Muscle layer of duodenum (tissue), 2 donors: ENCODE measurements at regions not wholly inside any gene's neighbourhood (a gene's known extent, or its start where the extent isn't known, plus 50 kb on each side); places are given as distances from the start of the nearest gene placed in this dataset.

Source experiments
- H3K27ac ChIP-seq: one replicate; pipeline ENCODE4 v1.7.0; 2013; ENCODE audit warnings: mild to moderate bottlenecking, low read length
- H3K27me3 ChIP-seq: one replicate; pipeline ENCODE4 v1.7.0; 2013; ENCODE audit warnings: low read depth, mild to moderate bottlenecking, control low read depth, low read length
- H3K36me3 ChIP-seq, 2 donors: one replicate each; pipeline ENCODE4 v1.7.0; 2013; ENCODE audit warnings: low read length in 2 of 2, control low read depth in 1 of 2, mild to moderate bottlenecking in 1 of 2; ENCODE audit not compliant: insufficient read depth in 2 of 2, control insufficient read depth in 1 of 2
- H3K4me1 ChIP-seq, 2 donors: one replicate each; pipeline ENCODE4 v1.7.0; 2013; ENCODE audit warnings: low read length in 2 of 2, mild to moderate bottlenecking in 2 of 2, control low read depth in 1 of 2, moderate library complexity in 1 of 2; ENCODE audit not compliant: insufficient read depth in 2 of 2, control insufficient read depth in 1 of 2
- H3K4me3 ChIP-seq, 2 donors: one replicate each; pipeline ENCODE4 v1.7.0; 2013; ENCODE audit warnings: low read length in 2 of 2, low read depth in 1 of 2, mild to moderate bottlenecking in 1 of 2
- H3K9me3 ChIP-seq, 2 donors: one replicate each; pipeline ENCODE4 v1.7.0; 2013; ENCODE audit warnings: low read length in 2 of 2, control low read depth in 1 of 2, mild to moderate bottlenecking in 1 of 2; ENCODE audit not compliant: control insufficient read depth in 1 of 2
- donor health status: healthy.

DNA sequence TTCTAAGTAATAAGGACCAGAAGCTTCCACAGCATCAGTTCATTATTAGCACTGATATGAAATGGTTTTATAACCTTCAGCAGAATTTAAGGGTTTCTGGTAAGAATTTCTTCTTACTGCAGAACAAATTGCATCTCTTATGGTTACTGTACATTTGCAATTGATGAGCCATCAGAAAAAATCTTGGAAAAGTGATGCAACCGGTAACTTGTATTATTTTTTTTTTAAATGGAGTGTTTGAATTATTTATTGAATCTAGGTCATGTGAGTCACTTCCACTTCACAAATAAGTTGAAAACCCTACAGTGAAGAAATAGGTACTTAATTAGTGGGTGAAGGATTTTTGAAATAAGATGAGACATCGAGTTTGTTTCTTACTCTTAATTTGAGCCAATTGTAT is 786.0 kb downstream of the TUSC7 start:
- Histone ChIP-seq H3K4me1 (no peaks in the 10 kb centered on the region), H3K36me3 (no peaks in the 10 kb centered on the region), H3K9me3 (no peaks in the 10 kb centered on the region), H3K4me3 (no peak overlapping the region), H3K27me3 (no peaks in the 10 kb centered on the region), H3K27ac (no peak overlapping the region)

DNA sequence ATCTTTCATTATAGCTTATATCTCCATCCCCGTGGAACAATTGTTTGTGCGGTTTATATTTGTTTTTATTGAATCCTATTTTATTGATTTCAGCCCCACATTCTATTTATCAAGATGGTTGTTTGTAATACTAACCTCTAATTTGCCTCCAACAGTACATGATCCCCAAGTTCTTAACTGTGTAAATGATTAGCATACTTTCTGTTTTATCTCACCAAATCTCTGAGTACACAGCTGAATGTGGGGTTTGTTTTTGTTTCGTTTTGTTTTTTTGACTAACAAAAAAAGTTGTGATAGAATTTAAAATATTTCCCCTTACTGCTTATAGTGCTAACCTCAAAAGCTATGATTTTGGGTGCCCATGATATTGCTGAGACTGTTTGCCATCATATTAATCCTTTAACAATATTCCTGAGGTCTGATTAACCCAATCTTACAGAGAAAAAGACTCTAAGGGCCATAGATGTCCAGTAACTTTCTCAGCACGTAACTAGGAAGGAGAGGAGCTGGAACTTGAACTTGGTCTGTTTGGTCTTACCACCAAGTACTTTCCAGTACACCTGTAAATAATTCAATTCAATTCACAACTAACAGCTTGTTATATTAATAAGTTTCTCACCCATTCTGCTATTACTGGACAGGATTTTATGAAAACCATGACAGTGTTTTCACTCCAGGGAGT is 789.8 kb downstream of the TUSC7 start:
- no peaks in the 10 kb centered on the region for H3K4me1 ChIP-seq
- no peak overlapping the region for H3K4me3 ChIP-seq
- H3K27me3 ChIP-seq: no peaks in the 10 kb centered on the region
- H3K27ac ChIP-seq: no peak overlapping the region
- no peaks in the 10 kb centered on the region for H3K36me3 ChIP-seq
- no peaks in the 10 kb centered on the region for H3K9me3 ChIP-seq

DNA sequence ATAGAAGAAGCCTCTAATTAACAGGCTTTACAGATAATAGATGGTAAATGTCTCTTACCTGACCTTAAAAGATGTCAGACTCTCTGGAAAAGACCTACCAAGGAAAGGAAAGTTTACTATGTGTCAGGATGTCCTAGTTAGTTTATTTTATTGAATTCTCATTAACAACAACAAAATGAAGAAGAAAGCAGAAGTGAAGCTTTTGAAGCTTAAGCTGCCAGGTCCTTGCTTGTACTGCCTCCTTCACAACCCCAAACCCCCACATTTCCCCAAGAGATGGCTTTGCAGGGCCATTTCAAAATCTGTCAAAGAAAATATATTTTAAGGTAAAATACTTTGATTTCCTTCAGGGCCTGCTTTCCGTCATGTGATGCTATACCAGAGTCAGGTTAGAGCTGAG is 798.4 kb downstream of the TUSC7 start:
- no peak overlapping the region for H3K27ac ChIP-seq
- no peaks in the 10 kb centered on the region for H3K9me3 ChIP-seq
- no peaks in the 10 kb centered on the region for H3K27me3 ChIP-seq
- H3K4me3 ChIP-seq: no peak overlapping the region
- no peaks in the 10 kb centered on the region for H3K4me1 ChIP-seq
- no peaks in the 10 kb centered on the region for H3K36me3 ChIP-seq

DNA sequence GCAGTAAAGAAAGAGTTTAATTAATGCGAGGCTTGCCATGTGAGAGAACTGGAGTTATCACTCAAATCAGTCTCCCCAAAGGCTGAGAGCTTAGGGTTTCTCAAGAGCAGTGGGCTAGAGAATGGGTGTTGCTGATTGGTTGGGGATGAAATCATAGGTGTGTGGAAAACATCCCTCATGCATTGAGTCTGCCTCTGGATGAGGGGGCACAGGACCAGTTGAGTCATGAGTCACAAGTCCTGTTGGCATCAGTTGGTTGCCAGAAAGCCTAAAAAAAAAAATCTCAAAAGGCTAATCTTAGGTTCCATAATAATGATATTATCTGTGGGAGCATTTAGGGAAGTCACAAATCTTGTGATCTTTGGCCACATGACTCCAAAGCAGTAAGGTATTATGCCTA is 800.3 kb downstream of the TUSC7 start:
- H3K27ac ChIP-seq: no peak overlapping the region
- no peaks in the 10 kb centered on the region for H3K27me3 ChIP-seq
- H3K4me3 ChIP-seq: no peak overlapping the region
- H3K36me3 ChIP-seq: no peaks in the 10 kb centered on the region
- no peaks in the 10 kb centered on the region for H3K9me3 ChIP-seq
- no peaks in the 10 kb centered on the region for H3K4me1 ChIP-seq

DNA sequence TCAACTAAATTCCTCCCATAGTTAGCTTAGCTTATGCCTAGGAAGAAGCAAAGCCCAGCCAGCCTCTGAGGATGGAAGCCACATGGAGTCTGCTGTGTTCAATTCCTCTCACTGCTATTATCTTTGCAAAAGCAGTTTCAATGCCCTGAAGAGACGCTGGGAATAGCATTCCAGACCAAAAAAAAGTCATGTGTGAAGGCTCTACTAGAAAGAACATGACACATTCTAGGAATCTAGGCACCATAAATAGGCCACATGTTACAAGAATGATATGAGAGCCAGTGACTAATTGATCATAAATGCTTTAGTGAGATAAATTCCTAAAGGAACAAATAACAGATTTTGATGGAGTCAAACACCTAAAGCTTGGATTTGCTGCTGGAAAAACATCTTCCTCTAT is 800.8 kb downstream of the TUSC7 start:
- Histone ChIP-seq H3K27me3 (no peaks in the 10 kb centered on the region), H3K27ac (no peak overlapping the region), H3K4me3 (no peak overlapping the region), H3K9me3 (no peaks in the 10 kb centered on the region), H3K36me3 (no peaks in the 10 kb centered on the region), H3K4me1 (no peaks in the 10 kb centered on the region)

DNA sequence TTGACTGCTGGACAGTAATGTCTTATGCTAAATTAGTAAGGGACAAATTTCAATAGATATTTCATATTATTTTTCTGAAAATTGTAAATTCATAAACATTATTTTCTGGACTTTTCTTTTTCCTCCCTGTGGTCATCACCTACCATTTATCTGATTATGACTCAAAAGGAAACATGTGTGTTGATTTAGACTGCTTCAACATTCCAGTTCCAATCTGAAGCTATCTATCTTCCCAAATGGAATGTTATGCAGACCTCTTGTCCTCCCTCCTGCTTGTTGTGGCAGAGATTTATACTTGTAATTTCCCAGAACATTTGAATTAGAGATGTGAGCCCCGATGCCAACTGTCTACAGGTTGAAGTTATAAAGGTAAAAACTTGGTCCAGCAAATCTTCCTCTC is 803.4 kb downstream of the TUSC7 start:
- H3K4me3 ChIP-seq: no peak overlapping the region
- no peak overlapping the region for H3K27ac ChIP-seq
- H3K27me3 ChIP-seq: no peaks in the 10 kb centered on the region
- H3K36me3 ChIP-seq: no peaks in the 10 kb centered on the region
- H3K4me1 ChIP-seq: no peaks in the 10 kb centered on the region
- H3K9me3 ChIP-seq: no peaks in the 10 kb centered on the region

DNA sequence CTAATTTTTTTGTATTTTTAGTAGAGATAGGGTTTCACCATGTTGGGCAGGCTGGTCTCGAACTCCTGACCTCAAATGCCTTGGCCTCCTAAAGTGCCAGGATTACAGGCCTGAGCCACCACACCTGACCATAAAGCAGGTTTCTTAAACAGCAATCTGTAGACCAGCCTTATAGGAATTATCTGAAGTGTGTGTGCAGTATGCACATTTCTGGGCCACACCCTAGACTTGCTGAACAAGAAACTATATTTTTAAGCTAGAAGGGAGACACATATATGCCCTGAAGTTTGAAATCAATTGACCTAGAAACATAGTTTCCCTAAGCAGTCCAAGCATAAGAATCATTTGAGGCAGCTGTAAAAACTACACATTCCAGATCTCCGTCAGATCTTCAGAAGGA is 805.7 kb downstream of the TUSC7 start:
- no peak overlapping the region for H3K27ac ChIP-seq
- H3K36me3 ChIP-seq: no peaks in the 10 kb centered on the region
- H3K27me3 ChIP-seq: no peaks in the 10 kb centered on the region
- H3K4me1 ChIP-seq: no peaks in the 10 kb centered on the region
- H3K9me3 ChIP-seq: no peaks in the 10 kb centered on the region
- no peak overlapping the region for H3K4me3 ChIP-seq

DNA sequence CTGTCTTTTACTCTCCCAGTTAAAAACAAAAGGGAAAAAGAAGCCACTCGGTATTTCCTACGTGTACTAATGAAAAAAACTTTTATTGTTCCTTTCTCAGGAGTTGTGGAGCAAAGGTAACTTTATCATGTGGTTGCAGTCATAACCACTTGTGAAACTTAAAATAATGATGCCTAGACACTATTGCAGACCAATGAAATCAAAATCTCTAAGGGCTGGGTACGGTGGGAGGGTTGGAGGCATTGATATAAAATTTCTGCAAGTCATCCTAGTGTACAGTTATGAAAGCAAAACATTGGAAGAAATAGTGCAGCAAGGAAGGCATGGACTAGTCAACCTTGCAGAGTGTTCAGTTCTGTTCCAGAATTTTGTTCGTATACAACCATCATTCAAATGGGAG is 808.8 kb downstream of the TUSC7 start:
- no peaks in the 10 kb centered on the region for H3K4me1 ChIP-seq
- H3K9me3 ChIP-seq: no peaks in the 10 kb centered on the region
- no peak overlapping the region for H3K27ac ChIP-seq
- no peaks in the 10 kb centered on the region for H3K36me3 ChIP-seq
- H3K27me3 ChIP-seq: no peaks in the 10 kb centered on the region
- H3K4me3 ChIP-seq: no peak overlapping the region

DNA sequence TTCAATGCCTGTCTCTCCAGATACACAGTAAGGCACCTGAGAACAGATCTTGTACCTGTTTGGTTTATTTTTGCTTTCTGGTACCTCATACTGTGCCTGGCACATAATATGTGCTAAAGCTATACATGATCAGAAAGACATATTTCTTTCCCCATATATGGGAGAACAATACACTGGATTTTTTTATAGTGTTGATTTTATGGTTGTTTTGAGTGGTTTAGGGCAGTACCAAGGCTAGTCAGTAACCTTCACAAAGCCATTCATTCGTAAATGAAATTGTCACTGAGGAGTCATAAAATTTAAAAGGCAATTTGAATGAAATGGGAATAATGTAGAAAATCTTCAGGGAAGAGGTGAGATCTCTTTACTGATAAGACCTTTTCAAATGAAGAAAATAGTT is 810.2 kb downstream of the TUSC7 start:
- H3K4me3 ChIP-seq: no peak overlapping the region
- no peaks in the 10 kb centered on the region for H3K36me3 ChIP-seq
- no peaks in the 10 kb centered on the region for H3K4me1 ChIP-seq
- H3K27me3 ChIP-seq: no peaks in the 10 kb centered on the region
- H3K9me3 ChIP-seq: no peaks in the 10 kb centered on the region
- H3K27ac ChIP-seq: no peak overlapping the region

DNA sequence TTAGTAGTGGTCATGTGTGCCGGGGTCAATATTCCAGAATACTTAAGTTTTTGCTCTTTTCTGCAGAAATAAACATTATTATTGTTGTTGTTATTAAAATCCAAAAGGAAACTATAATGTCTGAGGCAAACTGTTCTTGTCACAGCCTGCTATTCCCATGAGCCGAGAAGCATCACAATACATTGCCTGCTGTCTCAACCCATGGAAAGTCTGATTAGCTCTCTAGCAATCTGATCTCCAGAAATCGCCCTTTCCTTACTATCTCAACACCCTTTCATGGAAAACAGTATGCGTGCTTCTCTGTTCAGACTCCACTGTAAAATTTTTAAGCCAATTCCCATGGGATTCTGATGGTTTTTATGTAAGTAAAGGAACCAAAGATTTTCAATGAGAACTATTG is 811.0 kb downstream of the TUSC7 start:
- no peak overlapping the region for H3K27ac ChIP-seq

DNA sequence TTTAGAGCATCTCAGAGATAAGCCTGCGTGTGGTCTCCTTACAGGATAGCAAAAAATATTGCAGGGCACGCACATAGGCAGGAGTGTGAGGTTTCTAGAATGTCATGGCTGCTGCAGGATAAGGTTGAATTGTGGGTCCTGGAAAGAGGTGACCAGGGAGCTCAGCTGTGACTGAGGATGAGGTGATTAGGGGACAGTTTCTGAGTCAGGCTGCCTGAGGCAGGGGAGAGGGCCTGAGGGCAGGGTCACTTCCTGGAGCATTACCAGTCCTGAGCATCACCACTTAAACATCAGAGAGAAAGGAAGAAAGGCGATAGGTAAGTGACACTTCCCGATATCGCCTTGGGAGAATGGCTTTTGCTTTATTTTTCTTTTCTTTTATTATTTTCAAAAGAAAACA is 813.8 kb downstream of the TUSC7 start:
- Histone ChIP-seq H3K27me3 (no peaks in the 10 kb centered on the region), H3K4me1 (no peaks in the 10 kb centered on the region), H3K4me3 (no peak overlapping the region), H3K27ac (no peak overlapping the region), H3K36me3 (no peaks in the 10 kb centered on the region), H3K9me3 (no peaks in the 10 kb centered on the region)

More for the DNA sequence above, 811.0 kb downstream of the TUSC7 start:
- H3K4me3 ChIP-seq: no peak overlapping the region
- no peaks in the 10 kb centered on the region for H3K4me1 ChIP-seq
- no peaks in the 10 kb centered on the region for H3K9me3 ChIP-seq
- no peaks in the 10 kb centered on the region for H3K27me3 ChIP-seq
- no peaks in the 10 kb centered on the region for H3K36me3 ChIP-seq

DNA sequence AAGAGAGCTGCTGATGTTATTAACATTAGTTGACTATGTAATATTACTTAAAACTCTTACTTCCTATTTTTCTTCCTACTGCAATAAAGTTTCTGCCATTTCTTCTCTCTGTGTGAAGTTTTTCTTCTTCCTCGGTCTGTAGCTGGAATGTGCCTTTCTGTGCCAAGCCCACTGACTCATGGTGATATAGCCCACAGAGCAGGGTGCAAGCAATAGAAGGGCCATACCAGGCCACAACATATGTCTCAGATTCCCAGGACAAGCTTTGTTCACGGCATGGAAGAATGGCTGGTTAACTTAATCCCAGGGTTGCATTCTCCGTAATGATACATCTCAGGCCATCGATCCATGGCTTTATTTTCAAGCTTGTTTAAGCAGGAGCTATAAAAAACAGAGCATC is 815.3 kb downstream of the TUSC7 start:
- H3K36me3 ChIP-seq: no peaks in the 10 kb centered on the region
- no peaks in the 10 kb centered on the region for H3K4me1 ChIP-seq
- H3K9me3 ChIP-seq: no peaks in the 10 kb centered on the region
- H3K27ac ChIP-seq: no peak overlapping the region
- no peak overlapping the region for H3K4me3 ChIP-seq
- H3K27me3 ChIP-seq: no peaks in the 10 kb centered on the region
